IPS-NIHi7 (cell line): ENCODE measurements at regions not wholly inside any gene's neighbourhood (a gene's known extent, or its start where the extent isn't known, plus 50 kb on each side); places are given as distances from the start of the nearest gene placed in this dataset.

ENCODE experiments used
- DNase-seq: peaks from one replicate; pipeline ENCODE4 v3.0.0; 2012; ENCODE audit warnings: mixed read lengths; ENCODE audit errors: extremely low spot score

GRCh38 chr20:7330850-7331249, 563.4 kb downstream of the BMP2 start:
- DNase-seq, result no peak

DNA sequence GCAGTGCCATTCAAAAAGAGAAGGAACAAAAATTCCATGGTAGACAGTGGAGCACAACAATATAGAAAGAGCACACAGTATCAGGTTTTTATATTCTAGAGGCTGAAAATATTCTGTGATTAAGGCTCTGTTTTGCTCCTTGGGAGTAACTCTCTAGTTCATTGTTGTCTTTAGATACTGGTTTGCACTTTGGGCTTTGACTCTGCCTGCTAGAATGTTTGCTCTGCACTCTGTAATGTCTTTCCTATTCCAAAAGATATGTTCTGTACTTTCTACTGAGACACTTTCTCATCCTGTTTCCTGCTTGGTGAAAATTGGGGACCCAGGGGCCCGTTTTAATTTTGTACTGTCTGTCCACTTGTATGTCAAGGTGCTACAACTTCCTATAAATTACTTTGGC, 564.7 kb downstream of the BMP2 start:
- no peak for DNase-seq

DNA sequence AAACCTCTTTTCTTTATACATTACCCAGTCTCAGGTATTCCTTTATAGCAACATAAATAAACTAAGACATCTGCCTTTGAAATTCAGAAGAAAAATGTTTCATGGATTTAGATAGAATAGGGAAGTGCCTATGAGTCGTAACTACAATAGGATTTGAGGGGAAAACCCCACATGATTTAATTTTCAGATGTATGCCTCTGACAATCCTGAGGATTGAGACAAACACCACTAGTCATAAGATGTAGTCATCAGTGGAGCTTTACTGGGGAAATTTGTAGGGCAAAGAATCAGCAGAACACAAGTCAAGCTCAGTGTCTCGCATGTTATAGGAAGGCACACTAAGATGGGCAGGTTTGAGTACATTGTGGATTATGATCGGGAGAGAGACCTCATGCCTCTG, 566.4 kb downstream of the BMP2 start:
- no peak for DNase-seq

GRCh38 chr20:7346026-7346425, 578.5 kb downstream of the BMP2 start:
- no peak for DNase-seq

- DNase-seq, result no peak
Measured at GRCh38 chr20:7346562-7346961, 579.1 kb downstream of the BMP2 start.

GRCh38 chr20:7347409-7347808, 579.9 kb downstream of the BMP2 start:
- DNase-seq, result no peak

GRCh38 chr20:7348253-7348652, 580.8 kb downstream of the BMP2 start:
- no peak for DNase-seq

DNA sequence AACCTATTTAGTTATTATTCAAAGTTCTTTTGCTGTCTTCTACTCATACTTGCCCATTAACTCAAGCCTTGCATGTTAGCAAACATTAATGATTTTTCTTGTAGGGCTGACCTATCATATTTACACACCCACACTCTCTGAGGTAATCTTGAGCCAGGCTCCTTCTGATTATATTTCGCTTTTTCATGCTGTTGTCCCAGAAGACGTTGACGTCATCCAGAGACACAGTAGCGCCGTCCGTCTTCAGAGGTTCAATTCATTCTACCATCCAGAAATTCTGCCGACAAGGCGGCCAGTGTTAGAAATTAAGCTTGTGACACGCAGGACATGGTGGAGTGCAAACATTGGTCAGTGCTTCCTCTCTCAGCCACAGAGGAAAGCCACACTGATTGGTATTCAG, 584.7 kb downstream of the BMP2 start:
- DNase-seq, result no peak

GRCh38 chr20:7355051-7355450, 585.2 kb downstream of the HAO1 start:
- no peak for DNase-seq

- DNase-seq, result peak; percentile 57
Measured at GRCh38 chr20:7358670-7359069, 581.6 kb downstream of the HAO1 start.

GRCh38 chr20:7359739-7360138, 580.5 kb downstream of the HAO1 start:
- no peak for DNase-seq

DNA sequence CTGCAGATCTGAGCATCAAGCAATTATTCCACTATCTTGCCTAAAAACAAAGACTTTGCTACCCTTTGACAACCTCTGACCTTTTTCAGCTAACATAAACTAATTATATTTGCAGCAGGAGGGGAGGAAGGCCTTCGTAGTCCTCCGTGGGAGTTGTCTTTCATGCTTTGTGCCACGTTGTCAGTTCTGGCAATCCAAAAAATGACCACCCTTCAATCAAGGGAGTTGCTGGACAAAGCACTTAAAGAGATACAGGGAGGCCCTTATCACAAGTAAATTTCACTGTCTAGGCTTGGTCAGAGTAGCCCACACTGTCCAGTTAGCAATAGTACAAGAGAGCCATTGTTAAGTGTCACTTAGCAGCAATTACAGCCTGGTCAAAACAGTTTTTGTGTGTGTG, 578.9 kb downstream of the HAO1 start:
- no peak for DNase-seq

GRCh38 chr20:7361931-7362330, 578.3 kb downstream of the HAO1 start:
- no peak for DNase-seq

GRCh38 chr20:7362601-7363000, 577.7 kb downstream of the HAO1 start:
- no peak for DNase-seq

DNA sequence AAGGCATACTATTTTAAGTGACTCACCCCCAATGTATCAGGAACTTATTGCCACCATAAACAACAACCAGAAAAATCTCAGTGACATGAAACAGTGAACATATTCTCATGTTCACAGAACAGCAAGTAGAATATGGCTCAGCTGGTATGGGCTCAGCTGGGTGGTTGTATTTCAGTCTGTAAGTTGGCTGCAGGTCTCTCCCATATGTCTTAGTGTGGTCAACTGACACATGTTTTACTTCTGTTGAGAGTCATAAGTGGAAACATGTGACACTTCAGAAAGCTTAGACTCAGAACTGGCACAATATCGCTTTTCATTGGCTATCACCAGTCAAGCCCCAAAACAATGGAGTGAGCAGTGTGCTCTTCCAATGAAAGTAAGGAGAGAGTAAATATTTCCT, 574.1 kb downstream of the HAO1 start:
- DNase-seq, result no peak

DNA sequence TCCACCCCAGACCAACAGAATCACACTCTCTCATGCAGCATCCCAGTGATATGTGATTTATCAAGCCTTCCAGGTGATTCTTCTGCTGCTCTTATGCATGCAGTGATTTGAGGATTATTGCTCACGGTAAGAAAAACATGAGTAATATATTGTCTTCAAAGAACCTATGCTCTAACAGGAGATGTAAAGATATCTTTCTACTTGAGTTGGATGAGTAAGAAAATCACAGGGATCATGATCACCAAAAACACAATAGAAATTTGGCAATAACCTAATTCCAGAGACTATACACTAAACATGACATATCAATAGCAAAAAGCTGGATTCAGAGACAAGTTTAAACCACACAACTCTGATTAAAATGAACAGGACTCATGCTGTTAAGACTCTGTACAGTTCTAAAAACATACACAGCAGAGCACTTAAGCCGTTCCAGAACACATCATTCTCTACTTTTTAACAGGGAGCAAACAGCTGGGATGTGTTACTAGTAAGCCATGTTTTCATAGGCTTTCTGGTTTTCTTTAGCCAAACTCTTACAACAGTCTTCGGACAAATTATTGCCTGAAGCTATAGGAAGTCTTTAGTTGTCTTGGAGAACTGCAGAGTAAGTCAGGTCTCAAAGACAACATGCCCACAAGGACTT, 568.6 kb downstream of the HAO1 start:
- no peak for DNase-seq

DNA sequence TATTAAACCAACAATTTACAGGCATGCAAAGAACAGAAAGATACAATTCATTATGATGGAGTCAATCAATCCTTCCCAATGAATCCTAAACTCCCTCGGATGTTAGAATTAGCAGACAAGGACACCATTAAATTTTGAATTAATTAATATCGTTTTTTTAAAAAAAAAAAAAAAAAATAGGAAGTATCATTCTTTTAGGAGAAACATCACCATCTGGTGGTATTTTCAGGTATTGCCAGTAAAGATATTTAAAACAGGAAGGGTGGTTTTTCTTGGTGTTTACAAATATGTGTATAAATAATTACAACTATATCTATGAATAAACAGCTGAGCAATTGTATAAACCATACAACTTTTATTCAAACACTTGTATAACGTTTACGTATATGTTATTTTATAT, 564.4 kb downstream of the HAO1 start:
- DNase-seq, result no peak

DNA sequence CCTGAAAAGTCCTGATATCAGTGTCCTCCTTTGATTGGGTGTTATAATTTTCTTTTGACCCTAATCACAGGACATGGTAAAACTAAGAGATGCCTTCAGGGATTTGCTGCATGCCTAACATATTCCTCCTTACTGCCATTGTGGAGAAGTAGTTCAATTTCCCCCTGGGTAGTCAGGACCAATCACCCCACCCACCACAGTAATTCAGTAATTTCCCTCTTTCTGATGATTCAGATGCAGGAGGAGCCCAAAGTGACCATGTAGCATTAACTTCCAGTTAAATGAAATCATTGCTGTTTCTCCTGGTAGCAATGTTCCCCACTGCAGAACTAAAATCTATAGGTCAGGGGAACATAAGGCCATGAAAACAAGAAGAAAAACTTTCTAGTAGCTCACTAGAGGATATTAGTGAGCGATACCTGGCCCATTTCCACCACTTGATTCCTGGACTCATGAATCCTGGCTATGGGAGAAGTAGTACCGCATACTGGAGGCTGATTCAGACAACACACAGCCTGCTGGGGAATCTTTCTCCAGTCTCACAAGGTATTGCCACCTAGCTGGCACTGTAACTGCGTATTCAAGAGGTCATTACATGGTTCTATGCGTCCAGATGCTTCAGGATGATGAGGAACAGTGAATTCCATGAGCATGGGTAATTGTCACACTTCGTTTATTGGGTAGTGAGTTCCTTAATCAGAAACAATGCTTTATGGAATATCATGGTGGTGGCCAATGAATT, 561.2 kb downstream of the HAO1 start:
- DNase-seq, result no peak

DNA sequence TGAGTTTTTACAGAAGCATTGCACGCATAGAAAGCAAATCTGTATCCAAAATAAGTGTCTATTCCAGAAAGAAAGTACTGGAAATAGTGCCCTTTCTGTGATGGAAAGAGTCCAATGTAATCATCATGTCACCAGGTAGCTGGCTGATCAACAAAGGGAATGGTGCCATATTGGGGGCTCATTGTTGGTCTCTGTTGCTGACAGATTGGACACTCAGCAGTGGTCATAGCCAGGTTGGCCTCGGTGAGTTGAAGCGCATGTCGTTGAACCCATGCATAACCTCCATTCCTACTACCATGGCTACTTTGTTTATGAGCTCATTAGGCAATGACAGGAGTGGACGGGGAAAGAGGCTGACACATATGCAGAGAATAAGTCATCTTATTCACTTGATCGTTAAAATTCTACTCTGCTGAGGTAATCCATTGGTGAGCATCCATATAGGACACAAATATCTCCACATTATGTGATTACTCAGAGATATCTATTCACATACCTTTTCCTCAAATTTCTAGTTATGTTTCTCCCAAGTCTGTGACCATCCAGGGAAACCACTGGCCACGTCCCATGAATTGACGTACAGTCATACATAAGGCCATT, 560.5 kb downstream of the HAO1 start:
- no peak for DNase-seq

- no peak for DNase-seq
Measured at GRCh38 chr20:7383216-7383615, 557.0 kb downstream of the HAO1 start.

- DNase-seq, result no peak
Measured at GRCh38 chr20:7387638-7388193, 552.5 kb downstream of the HAO1 start.

DNA sequence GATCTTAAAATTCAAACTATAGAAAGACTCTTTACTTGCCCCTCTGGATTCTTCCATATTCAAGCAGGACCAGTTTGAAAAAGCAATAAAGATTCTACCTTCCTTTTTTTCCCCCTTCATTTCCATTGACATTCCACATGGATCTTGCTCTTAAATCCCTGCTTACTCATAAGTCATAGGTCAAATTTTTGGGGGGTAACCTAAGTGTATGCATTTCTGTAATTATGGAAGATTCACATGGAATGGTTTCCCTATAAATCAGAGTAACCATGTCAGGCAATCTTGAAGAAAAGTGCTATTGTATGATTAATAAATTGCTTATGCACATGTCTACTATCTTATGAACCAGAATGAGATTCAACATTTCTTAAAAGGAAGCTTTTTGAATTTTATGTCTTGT, 551.0 kb downstream of the HAO1 start:
- DNase-seq, result no peak
